ENCODE measurements at regions not wholly inside any gene's neighbourhood (a gene's known extent, or its start where the extent isn't known, plus 50 kb on each side); places are given as distances from the start of the nearest gene placed in this dataset.

DNA sequence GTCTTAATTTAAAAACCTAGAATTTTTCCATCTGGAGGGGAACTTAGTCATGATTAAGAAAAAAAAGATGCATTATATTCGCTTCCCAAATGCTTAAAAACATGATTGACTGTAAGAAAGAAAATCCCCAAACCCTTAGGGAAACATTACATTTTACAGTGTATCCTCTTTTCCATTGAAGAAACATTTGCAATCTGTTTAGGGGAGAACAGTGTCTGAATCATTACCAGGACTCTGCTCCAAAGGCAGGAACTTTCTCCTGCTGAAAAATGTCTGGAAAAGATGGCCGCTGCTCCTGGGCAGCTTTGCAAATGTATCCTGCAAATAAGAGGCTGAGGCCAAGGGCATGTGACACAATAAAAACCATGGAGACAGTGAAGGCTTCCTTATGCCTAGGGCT, 173.7 kb downstream of the BUB3 start:
- H3K27ac ChIP-seq (ENCODE audit: low read depth in 1 of 3, low read length in 2 of 3) = no peak overlapping the region
- H3K4me3 ChIP-seq (ENCODE audit: low read depth in 1 of 3, low read length in 3 of 3) = no peak overlapping the region
- FAIRE-seq (no peak), DNase-seq (no peak)
- H3K9me3 ChIP-seq (ENCODE audit: control insufficient read depth in 2 of 2, insufficient read depth in 1 of 2, low read depth in 1 of 2, low read length in 1 of 2) = no peaks in the 10 kb centered on the region
- H3K36me3 ChIP-seq (ENCODE audit: control insufficient read depth in 3 of 3, insufficient read depth in 2 of 3, low read depth in 1 of 3, low read length in 3 of 3) = no peaks in the 10 kb centered on the region
- no peaks in the 10 kb centered on the region for H3K27me3 ChIP-seq (ENCODE audit: control insufficient read depth in 3 of 3, insufficient read depth in 3 of 3, low read length in 3 of 3)
- H3K4me1 ChIP-seq (ENCODE audit: control insufficient read depth in 3 of 3, insufficient read depth in 2 of 3, low read depth in 1 of 3, low read length in 2 of 3) = no peaks in the 10 kb centered on the region
- 78 to 84% (median 78%) methylated on average over 2 of the region's 2 CpGs for WGBS, 3 donors

DNA sequence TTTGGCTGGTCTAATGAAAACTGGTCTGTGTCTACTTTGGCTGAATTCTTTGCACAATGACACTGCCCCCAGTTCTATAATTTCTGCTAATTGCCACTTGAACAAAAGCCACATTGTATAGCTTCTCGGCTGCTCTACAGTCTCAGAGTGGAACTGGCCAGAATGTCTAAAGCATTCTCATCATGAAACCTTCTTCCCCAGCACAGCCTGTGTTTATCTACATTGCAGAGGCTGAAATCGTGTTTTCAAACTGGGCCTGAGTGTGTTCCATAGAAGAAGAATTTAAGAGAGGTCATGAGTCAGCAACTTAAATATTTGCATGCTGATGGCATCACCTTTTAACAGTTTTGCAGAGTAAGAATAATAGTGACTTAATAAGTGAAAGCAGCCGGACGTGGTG, 177.2 kb downstream of the BUB3 start:
- Histone ChIP-seq H3K9me3 (ENCODE audit: control insufficient read depth in 2 of 2, insufficient read depth in 1 of 2, low read depth in 1 of 2, low read length in 1 of 2) (no peaks in the 10 kb centered on the region), H3K36me3 (ENCODE audit: control insufficient read depth in 3 of 3, insufficient read depth in 2 of 3, low read depth in 1 of 3, low read length in 3 of 3) (no peaks in the 10 kb centered on the region), H3K27me3 (ENCODE audit: control insufficient read depth in 3 of 3, insufficient read depth in 3 of 3, low read length in 3 of 3) (no peaks in the 10 kb centered on the region), H3K4me3 (ENCODE audit: low read depth in 1 of 3, low read length in 3 of 3) (no peak overlapping the region), H3K27ac (ENCODE audit: low read depth in 1 of 3, low read length in 2 of 3) (no peak overlapping the region), H3K4me1 (ENCODE audit: control insufficient read depth in 3 of 3, insufficient read depth in 2 of 3, low read depth in 1 of 3, low read length in 2 of 3) (no peaks in the 10 kb centered on the region)
- DNase-seq = no peak
- FAIRE-seq = no peak
- 59 to 66% (median 64%) methylated on average over 4 of the region's 4 CpGs for WGBS, 3 donors

DNA sequence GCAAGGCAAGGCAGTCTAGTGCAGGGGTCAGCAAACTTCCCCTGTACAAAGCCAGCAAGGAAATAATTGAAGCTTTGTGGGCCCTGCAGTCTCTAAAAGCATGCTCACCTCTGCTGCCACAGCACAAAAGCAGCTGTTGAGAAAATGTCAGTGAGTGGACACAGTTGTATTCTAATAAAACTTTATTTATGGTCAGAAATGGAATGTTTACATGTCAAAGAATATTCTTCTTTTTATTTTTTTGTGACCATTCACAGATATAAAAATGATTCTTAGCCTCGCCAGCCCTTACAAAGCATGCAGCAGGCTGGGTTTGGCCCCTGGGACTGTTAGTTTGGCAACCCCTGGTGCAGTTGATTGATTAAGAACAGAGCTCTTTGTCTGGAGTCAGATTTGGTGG, 192.4 kb downstream of the BUB3 start:
- 76 to 86% (median 83%) methylated on average over 1 of the region's 1 CpG for WGBS, 3 donors
- no peak overlapping the region for H3K4me3 ChIP-seq (ENCODE audit: low read depth in 1 of 3, low read length in 3 of 3)
- DNase-seq = no peak
- no peaks in the 10 kb centered on the region for H3K36me3 ChIP-seq (ENCODE audit: control insufficient read depth in 3 of 3, insufficient read depth in 2 of 3, low read depth in 1 of 3, low read length in 3 of 3)
- no peaks in the 10 kb centered on the region for H3K9me3 ChIP-seq (ENCODE audit: control insufficient read depth in 2 of 2, insufficient read depth in 1 of 2, low read depth in 1 of 2, low read length in 1 of 2)
- no peaks in the 10 kb centered on the region for H3K4me1 ChIP-seq (ENCODE audit: control insufficient read depth in 3 of 3, insufficient read depth in 2 of 3, low read depth in 1 of 3, low read length in 2 of 3)
- H3K27ac ChIP-seq (ENCODE audit: low read depth in 1 of 3, low read length in 2 of 3) = no peak overlapping the region
- FAIRE-seq = no peak
- no peaks in the 10 kb centered on the region for H3K27me3 ChIP-seq (ENCODE audit: control insufficient read depth in 3 of 3, insufficient read depth in 3 of 3, low read length in 3 of 3)

DNA sequence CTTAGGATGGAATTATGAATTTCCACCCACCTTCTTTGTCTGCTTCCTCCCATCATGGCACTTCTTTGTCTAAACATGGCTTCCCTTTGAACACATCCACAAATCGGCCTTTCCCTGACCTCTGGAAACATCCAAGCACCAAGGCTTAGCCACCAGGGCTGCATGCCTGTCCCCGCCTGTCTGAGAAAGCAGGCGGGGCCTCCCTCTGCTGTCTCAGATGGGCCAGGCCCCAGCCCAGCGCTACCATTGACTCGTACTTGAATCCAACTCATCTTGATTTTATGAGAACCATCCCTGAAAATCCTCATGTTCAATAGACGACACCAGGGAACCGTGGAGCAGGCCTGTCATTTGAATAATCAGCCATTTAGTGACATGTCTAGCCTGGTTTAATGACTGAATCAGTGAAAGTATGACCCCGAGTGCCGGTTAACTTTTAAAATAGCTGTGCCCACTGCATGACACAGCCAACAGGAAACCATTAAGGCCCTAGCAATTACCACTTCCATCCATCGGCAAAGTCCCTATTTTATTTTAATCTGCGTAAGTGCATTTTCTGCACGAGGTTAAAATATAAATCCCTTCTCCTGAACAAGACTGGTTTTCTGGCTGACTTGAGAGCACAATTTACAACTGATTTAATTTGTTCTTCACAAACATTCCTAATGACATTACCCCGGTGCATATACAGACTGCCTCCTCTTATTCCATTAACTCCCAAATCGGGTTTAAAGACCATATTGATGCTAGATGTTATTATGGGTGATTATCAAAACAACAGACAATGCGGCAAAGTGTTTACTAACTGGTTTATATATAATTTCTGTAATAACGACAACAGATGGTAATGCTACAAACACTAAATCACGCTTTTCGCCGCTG, 194.7 kb downstream of the BUB3 start:
- no peak overlapping the region for H3K4me3 ChIP-seq (ENCODE audit: low read depth in 1 of 3, low read length in 3 of 3)
- DNase-seq (no peak), FAIRE-seq (no peak)
- H3K9me3 ChIP-seq (ENCODE audit: control insufficient read depth in 2 of 2, insufficient read depth in 1 of 2, low read depth in 1 of 2, low read length in 1 of 2) = no peaks in the 10 kb centered on the region
- no peaks in the 10 kb centered on the region for H3K27me3 ChIP-seq (ENCODE audit: control insufficient read depth in 3 of 3, insufficient read depth in 3 of 3, low read length in 3 of 3)
- WGBS, 3 donors = 83 to 88% (median 85%) methylated on average over 19 of the region's 19 CpGs
- H3K4me1 ChIP-seq (ENCODE audit: control insufficient read depth in 3 of 3, insufficient read depth in 2 of 3, low read depth in 1 of 3, low read length in 2 of 3) = no peaks in the 10 kb centered on the region
- no peaks in the 10 kb centered on the region for H3K36me3 ChIP-seq (ENCODE audit: control insufficient read depth in 3 of 3, insufficient read depth in 2 of 3, low read depth in 1 of 3, low read length in 3 of 3)
- H3K27ac ChIP-seq (ENCODE audit: low read depth in 1 of 3, low read length in 2 of 3) = no peak overlapping the region

DNA sequence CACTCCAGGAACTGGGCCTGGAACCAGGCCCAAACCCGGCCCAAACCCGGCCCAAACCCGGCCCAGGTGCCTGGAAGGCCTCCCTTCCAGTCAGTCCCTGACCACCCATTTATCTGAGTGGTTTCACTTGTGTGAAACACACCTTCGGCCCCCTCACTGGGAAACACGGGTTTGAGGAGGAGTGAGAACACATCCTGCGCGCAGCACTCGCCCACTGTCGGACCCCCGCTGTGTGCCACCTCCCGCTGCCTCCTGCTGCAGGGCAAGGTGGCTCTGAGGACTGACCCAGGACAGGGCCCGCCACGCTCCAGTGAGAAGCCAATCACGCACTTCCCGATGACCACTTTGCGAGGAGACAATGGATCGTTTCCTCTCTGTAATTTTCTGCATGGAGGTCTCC, 197.5 kb downstream of the BUB3 start:
- DNase-seq = no peak
- FAIRE-seq = no peak
- 82 to 89% (median 83%) methylated on average over 17 of the region's 17 CpGs for WGBS, 3 donors
- H3K27me3 ChIP-seq (ENCODE audit: control insufficient read depth in 3 of 3, insufficient read depth in 3 of 3, low read length in 3 of 3) = peaks cover 0 to 2% (median 0%) of the 10 kb centered on the region in 3 donors
- H3K4me3 ChIP-seq (ENCODE audit: low read depth in 1 of 3, low read length in 3 of 3) = no peak overlapping the region
- H3K36me3 ChIP-seq (ENCODE audit: control insufficient read depth in 3 of 3, insufficient read depth in 2 of 3, low read depth in 1 of 3, low read length in 3 of 3) = no peaks in the 10 kb centered on the region
- H3K4me1 ChIP-seq (ENCODE audit: control insufficient read depth in 3 of 3, insufficient read depth in 2 of 3, low read depth in 1 of 3, low read length in 2 of 3) = no peaks in the 10 kb centered on the region
- no peaks in the 10 kb centered on the region for H3K9me3 ChIP-seq (ENCODE audit: control insufficient read depth in 2 of 2, insufficient read depth in 1 of 2, low read depth in 1 of 2, low read length in 1 of 2)
- H3K27ac ChIP-seq (ENCODE audit: low read depth in 1 of 3, low read length in 2 of 3) = no peak overlapping the region

DNA sequence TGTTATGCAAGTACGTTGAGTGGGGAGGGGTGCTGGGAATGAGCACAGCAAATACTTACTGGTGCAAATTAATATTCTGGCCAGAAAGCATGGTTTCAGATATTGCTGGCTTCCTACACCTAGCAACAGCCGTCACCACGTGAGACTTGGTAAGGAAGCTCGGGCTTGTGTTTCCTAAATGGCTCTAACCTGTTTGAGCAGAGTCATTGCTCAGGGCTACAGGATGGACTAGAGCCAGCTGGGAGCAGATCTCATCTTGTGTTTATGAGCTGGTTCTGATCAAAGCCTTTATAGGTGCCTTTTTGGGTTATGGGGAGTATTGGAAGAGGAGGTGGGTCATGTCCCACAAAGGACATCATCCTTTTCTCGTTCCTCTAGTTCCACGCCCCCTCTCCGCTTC, 200.3 kb downstream of the BUB3 start:
- 72 to 81% (median 80%) methylated on average over 7 of the region's 7 CpGs for WGBS, 3 donors
- no peak for FAIRE-seq
- Histone ChIP-seq H3K36me3 (ENCODE audit: control insufficient read depth in 3 of 3, insufficient read depth in 2 of 3, low read depth in 1 of 3, low read length in 3 of 3) (no peaks in the 10 kb centered on the region), H3K9me3 (ENCODE audit: control insufficient read depth in 2 of 2, insufficient read depth in 1 of 2, low read depth in 1 of 2, low read length in 1 of 2) (no peaks in the 10 kb centered on the region), H3K27ac (ENCODE audit: low read depth in 1 of 3, low read length in 2 of 3) (no peak overlapping the region), H3K27me3 (ENCODE audit: control insufficient read depth in 3 of 3, insufficient read depth in 3 of 3, low read length in 3 of 3) (peaks cover 0 to 5% (median 0%) of the 10 kb centered on the region in 3 donors), H3K4me1 (ENCODE audit: control insufficient read depth in 3 of 3, insufficient read depth in 2 of 3, low read depth in 1 of 3, low read length in 2 of 3) (no peaks in the 10 kb centered on the region), H3K4me3 (ENCODE audit: low read depth in 1 of 3, low read length in 3 of 3) (no peak overlapping the region)
- no peak for DNase-seq

DNA sequence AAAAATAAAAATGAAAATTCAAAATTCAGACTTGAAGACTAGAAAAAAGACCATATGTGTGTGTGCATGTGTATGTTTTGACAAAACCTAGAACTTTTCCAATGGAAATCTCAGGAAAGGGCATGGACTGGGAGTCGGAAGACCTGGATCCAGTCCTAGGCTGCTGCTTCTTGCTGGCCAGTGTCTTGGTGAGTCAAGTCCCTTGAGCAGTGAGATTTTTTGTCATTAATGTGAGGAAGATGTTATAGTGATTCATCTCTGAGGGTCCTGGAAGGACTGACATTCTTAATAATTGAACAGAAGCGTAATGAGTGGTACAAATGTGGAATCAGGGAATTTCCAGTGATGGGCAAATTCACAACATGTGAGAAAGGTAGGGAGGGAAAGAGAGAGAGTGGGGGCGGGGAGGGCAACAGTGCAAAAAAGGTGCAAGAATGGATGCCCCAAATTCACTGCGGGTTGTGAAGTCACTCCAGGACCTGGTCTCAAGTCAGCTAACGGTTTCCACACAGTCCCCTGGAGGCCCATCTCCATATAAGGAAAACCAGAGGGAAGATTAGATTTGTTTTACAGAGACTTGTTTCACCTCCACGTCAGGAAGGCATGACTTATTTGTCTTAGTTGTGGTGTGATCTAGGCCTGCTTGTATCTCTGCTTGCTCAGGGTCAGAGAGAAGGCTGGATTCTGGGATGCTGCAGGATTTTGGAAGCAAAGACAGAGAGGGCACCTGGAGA, 201.7 kb downstream of the BUB3 start:
- no peaks in the 10 kb centered on the region for H3K9me3 ChIP-seq (ENCODE audit: control insufficient read depth in 2 of 2, insufficient read depth in 1 of 2, low read depth in 1 of 2, low read length in 1 of 2)
- no peak overlapping the region for H3K27ac ChIP-seq (ENCODE audit: low read depth in 1 of 3, low read length in 2 of 3)
- no peaks in the 10 kb centered on the region for H3K4me1 ChIP-seq (ENCODE audit: control insufficient read depth in 3 of 3, insufficient read depth in 2 of 3, low read depth in 1 of 3, low read length in 2 of 3)
- WGBS, 3 donors = 59 to 69% (median 64%) methylated on average over 6 of the region's 6 CpGs
- H3K27me3 ChIP-seq (ENCODE audit: control insufficient read depth in 3 of 3, insufficient read depth in 3 of 3, low read length in 3 of 3) = peaks cover 0 to 5% (median 0%) of the 10 kb centered on the region in 3 donors
- no peak for DNase-seq
- FAIRE-seq = no peak
- no peak overlapping the region for H3K4me3 ChIP-seq (ENCODE audit: low read depth in 1 of 3, low read length in 3 of 3)
- no peaks in the 10 kb centered on the region for H3K36me3 ChIP-seq (ENCODE audit: control insufficient read depth in 3 of 3, insufficient read depth in 2 of 3, low read depth in 1 of 3, low read length in 3 of 3)

DNA sequence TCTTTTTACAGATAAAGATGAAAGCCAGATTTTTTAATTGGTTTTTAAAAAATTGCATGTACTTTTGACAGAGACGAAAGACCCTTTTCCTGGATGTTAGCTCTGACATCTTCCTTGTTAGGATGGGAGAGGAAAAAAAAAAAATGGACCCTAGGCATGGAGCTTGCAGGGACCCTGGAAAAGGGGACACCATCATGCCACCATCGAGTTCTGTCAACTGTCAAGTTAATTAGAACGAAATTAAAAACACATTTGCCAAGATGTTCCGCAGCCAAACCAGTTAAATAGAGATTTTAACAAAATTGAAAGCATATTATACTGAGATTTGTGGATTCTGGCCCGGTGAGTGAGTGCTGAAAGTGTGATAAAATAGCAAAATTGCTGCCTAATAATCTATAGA, 202.6 kb downstream of the BUB3 start:
- no peaks in the 10 kb centered on the region for H3K9me3 ChIP-seq (ENCODE audit: control insufficient read depth in 2 of 2, insufficient read depth in 1 of 2, low read depth in 1 of 2, low read length in 1 of 2)
- no peaks in the 10 kb centered on the region for H3K4me1 ChIP-seq (ENCODE audit: control insufficient read depth in 3 of 3, insufficient read depth in 2 of 3, low read depth in 1 of 3, low read length in 2 of 3)
- peaks cover 0 to 5% (median 0%) of the 10 kb centered on the region in 3 donors for H3K27me3 ChIP-seq (ENCODE audit: control insufficient read depth in 3 of 3, insufficient read depth in 3 of 3, low read length in 3 of 3)
- H3K4me3 ChIP-seq (ENCODE audit: low read depth in 1 of 3, low read length in 3 of 3) = no peak overlapping the region
- no peaks in the 10 kb centered on the region for H3K36me3 ChIP-seq (ENCODE audit: control insufficient read depth in 3 of 3, insufficient read depth in 2 of 3, low read depth in 1 of 3, low read length in 3 of 3)
- DNase-seq (no peak), FAIRE-seq (no peak)
- H3K27ac ChIP-seq (ENCODE audit: low read depth in 1 of 3, low read length in 2 of 3) = no peak overlapping the region
- 72 to 82% (median 73%) methylated on average over 5 of the region's 5 CpGs for WGBS, 3 donors

All from small intestine (tissue), 7 donors.